ENCODE measurements at regions not wholly inside any gene's neighbourhood (a gene's known extent, or its start where the extent isn't known, plus 50 kb on each side); places are given as distances from the start of the nearest gene placed in this dataset.

DNA sequence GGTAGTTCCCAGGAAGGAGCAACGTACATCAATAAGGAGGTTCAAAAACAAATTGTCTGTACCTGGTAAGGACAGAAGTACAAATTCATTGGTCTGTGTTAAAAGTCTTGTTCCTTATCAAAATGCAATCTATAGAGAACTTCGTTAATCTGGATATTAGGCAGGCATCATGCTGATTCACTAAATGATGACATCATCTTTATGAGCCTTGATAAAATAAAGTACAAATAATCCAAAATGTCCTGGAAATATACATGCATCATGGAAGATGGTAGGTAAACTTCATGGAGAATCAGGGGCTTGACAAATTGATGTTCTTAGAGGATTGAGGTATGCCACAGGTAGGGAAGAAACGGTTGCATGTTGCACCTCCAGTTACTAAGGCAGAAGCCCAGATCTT, 433.9 kb downstream of the TRIML1 start:
- TF ChIP-seq POLR2A (IDR thresholded peaks at IDR 0.05): no peak
- TF ChIP-seq, protein P1, sequence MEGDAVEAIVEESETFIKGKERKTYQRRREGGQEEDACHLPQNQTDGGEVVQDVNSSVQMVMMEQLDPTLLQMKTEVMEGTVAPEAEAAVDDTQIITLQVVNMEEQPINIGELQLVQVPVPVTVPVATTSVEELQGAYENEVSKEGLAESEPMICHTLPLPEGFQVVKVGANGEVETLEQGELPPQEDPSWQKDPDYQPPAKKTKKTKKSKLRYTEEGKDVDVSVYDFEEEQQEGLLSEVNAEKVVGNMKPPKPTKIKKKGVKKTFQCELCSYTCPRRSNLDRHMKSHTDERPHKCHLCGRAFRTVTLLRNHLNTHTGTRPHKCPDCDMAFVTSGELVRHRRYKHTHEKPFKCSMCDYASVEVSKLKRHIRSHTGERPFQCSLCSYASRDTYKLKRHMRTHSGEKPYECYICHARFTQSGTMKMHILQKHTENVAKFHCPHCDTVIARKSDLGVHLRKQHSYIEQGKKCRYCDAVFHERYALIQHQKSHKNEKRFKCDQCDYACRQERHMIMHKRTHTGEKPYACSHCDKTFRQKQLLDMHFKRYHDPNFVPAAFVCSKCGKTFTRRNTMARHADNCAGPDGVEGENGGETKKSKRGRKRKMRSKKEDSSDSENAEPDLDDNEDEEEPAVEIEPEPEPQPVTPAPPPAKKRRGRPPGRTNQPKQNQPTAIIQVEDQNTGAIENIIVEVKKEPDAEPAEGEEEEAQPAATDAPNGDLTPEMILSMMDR (IDR thresholded peaks at IDR 0.05): no peak
